Glomerular endothelial cell (primary cell): ENCODE measurements at regions not wholly inside any gene's neighbourhood (a gene's known extent, or its start where the extent isn't known, plus 50 kb on each side); places are given as distances from the start of the nearest gene placed in this dataset.

ENCODE experiments used
- DNase-seq: peaks from one replicate; pipeline ENCODE4 v3.0.0-alpha.2; 2011; ENCODE audit warnings: low read depth, low spot score; ENCODE audit errors: extremely low read depth

DNA sequence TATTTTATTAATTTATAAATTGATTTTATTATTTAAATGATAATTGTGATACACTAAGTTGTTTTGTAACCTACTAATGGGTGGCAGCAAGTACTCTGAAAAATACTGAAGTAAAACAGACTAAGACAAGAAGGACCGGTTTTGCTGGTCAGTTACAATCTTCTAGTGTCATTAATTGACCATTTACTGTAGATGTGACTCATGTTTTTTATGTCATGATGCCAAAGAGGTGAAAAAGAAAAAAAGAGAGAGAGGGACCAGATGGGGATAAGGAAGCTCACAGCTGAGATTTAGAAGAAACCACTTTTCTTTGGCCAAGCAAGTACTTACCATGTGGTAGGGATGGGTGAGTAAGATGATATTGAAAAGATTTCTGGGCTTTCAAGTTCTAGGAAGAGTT, 955.8 kb upstream of the LRRTM1 start:
- no peak for DNase-seq

DNA sequence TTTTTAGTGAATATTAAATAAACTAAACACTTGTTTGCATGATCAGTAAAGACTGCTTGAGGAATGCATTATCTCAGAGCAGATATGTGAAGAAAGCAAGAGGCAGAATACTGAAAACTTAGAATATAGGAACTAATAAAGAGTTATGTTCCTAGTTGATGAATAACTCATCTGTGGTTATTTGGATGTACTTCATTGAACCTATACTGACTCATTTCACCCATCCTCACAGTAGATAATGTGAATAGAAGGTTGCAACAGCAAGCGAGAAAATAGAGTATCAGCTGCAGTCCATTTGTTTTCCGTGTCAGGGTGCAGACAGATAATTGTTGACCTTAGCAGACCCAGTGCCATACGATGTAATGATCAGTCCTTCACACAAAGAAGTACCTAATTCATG, 945.7 kb upstream of the LRRTM1 start:
- DNase-seq, result no peak

DNA sequence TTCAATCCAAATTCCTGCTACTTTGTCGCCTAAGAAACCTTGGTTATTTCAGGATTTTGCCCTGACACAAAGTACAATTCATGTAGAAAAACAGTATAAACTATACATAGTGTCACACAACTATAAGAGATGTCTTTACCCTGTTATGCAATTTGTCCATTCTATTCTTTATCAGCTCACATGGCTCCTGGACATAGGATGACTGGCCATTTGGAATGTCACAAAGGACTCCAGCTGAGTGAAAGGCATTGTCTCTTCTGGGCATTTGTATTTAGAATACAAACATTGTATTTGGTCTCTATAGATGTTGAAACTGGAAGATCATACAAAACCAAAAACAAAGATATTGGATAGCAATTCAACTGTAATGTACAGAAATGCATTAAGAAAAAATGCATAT, 944.6 kb upstream of the LRRTM1 start:
- no peak for DNase-seq

DNA sequence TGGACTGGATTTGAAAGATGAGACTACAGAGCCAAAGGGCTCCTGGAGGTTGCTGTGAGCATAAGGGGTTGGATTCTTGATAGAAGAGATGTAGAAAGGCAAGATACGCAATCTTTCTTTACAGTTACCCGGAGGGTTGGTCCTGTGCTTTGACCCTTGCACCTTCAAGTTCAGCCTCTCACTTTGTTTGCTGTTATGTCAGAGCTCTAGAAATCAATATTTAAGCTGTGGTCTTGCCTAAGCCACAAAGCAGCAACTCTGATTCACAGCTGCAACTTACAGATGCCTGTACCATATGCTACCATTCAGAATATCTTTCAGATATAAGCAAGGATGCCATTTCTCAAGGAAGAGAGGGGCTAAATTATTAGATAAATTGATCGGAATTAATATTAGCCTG, 943.1 kb upstream of the LRRTM1 start:
- no peak for DNase-seq

DNA sequence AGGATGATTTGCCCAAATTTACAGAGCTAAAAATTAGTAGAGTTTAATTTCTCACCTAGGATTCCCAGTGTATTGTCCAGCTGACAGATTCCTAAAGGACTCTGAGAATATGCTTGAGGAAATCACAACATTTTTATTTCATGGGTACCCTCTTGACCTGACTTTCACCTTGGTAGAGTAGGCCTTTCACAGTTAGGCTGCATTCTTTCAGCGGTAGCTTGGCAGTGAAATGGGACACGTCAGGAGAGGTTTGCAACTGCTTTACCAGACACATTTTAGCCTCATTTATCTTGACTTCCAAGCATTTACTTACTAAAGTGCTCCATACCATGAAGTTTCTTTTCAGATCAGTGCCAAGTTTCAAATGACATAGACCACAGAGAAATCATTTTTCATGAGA, 937.9 kb upstream of the LRRTM1 start:
- DNase-seq, result no peak

DNA sequence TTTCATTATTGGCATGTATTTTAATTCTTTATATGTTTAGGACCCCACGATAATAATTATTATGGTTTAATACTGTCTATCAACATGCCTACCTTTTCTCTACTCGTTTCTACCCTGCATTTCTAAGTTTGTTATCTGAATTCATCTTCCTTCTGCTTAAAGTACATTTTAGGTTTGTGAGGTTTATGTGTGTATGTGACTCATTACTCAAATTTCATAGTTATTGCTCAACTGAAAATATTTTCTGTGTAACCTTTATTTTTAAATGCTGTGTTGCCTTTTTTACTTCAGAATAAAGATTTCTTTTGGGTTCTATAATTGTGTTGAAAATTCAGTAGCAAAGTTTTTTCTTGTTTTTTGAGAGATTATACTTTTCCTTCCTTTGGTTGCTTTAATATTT, 933.9 kb upstream of the LRRTM1 start:
- no peak for DNase-seq

DNA sequence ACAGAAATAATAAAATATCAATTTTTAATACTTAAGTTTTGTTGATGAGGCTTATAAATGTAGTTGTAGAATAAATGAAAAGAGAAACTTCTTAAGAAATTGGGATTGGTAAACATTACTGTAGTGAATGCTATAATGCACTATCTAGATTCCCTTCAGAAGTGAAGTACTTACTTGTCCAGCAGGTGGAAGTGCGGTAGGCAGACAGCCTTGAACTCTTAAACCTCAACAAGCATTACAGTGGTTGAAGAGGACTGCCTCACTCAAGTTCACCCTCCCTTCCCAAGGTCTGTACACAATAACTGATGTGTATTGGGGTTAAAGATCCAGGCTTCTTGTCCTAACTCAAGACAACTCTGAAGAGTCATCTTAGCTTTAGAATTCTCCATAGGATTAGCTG, 931.0 kb upstream of the LRRTM1 start:
- DNase-seq, result no peak

DNA sequence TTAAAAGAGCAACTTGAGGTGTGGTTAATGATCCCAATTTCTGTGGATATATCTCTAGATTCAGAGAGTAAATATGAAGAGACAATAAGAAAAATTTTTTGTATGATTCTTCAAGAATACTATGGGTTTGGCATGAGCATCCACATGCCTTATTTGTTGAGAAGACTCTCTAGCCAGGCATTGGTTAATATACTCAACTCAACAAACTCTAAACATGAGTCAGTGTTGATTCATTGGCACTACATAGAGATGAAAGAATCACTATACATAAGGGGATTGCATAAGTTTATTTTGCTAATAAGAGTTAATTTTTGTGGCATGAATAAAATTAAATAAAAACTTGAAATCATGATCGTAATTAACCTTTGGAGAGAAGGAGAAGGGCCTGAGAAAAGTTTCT, 930.2 kb upstream of the LRRTM1 start:
- DNase-seq, result no peak

DNA sequence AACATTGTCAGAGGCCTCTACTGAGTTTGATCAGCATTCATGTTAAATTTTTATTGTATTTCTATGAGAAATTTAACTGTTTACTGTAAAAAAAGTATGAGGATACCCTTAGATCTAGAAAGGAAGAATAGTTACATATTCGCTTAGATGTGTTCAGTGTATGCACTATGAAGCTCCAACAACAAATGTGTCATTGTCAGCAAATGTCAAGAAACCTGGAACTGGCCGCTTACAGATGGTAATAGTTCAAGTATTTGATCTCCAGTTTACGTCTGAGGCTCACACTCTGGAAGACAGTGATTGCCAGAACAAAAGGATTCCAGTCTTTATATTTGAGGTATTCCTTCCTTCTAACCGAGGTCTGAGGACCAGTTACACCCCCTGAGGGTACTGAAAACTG, 921.2 kb upstream of the LRRTM1 start:
- no peak for DNase-seq

DNA sequence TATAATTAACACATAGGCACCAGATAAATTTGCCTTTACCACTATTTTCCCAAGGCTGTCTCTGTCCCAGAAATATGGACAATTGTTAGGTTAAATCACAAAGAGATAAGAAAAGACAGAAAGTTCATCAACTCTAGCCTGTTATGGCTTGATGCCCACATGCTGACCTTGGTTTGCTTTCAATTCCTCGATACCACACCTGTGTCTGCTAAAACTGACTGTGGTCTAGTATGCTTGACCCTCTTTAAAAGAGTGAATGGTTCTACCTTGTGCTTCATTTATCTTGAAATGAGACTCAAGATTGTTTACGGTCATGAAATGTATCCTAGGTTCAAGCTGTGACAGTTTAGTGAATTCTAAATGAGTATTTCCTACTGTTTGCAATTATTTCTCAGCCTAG, 909.0 kb upstream of the LRRTM1 start:
- no peak for DNase-seq

DNA sequence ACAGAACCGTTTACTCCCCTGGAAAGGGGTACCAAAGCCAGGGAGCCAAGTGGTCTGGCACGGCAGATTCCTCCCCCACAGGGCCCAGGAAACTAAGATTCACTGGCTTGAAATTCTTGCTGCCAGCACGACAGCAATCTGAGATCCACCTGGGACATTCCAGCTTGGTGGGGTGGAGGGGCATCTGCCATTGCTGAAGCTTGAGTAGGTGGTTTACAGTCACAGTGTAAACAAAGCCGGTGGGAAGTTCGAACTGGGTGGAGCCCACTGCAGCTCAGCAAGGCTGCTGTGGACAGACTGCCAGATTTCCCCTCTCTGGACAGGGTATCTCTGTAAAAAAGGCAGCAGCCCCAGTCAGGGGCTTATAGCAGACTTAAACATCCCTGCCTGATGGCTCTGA, 901.7 kb upstream of the LRRTM1 start:
- no peak for DNase-seq

DNA sequence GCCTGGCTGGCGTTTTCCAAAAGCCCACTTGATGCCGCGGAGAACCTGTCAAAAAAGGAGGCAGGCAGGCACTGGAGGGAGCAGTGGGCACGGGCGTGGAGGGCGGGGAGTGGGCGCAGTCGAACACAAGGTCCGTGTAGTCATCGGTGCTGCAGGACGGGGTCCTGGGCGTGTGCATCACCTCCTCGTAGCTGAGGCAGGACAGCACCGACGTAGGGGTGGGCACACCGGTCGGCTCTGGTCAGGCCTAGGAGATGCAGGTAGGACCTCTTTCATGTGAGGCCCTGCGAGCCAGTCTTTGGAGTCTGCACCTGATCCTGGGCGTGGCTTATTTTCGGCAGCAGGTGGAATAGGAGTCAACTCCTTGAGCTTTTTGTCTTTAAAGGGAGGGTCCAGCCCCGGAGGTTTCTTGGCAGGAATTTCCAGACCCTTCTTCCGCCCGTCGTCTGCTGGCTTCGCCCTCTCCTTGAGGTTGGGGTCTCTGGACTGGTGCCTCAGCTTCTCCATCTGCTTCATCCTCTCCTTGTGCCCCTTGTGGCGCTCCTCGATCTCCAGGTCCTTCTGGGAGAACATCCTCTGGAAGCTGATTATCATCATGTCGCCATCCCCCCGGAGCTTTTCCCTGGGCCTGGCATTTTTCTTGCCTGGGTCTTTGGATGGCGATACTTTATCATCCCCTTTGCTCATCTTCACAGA, 892.5 kb upstream of the LRRTM1 start:
- DNase-seq, result no peak

DNA sequence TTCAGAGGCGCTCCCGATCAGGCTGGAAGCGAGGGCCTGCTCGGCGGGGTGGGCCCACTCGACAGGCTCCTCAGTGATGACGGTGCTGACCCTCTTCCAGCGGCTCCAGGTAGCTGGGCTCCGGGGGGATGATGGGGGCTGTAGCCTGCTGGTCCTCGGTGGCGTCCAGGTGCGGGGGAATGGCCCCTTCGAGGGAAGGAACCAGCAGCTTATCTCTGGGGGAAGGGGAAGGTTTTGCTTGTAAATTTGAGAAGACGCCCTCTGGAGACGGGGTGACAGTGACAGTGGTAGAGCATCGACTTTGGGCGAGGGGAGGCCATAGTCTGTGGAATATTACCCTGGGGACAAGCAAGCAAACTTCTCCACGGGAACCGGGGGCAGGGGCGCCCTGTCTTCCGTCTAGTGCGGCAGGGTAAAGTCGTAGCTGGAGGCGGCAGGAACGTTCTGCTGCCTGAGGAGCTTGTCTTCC, 891.9 kb upstream of the LRRTM1 start:
- DNase-seq, result no peak

DNA sequence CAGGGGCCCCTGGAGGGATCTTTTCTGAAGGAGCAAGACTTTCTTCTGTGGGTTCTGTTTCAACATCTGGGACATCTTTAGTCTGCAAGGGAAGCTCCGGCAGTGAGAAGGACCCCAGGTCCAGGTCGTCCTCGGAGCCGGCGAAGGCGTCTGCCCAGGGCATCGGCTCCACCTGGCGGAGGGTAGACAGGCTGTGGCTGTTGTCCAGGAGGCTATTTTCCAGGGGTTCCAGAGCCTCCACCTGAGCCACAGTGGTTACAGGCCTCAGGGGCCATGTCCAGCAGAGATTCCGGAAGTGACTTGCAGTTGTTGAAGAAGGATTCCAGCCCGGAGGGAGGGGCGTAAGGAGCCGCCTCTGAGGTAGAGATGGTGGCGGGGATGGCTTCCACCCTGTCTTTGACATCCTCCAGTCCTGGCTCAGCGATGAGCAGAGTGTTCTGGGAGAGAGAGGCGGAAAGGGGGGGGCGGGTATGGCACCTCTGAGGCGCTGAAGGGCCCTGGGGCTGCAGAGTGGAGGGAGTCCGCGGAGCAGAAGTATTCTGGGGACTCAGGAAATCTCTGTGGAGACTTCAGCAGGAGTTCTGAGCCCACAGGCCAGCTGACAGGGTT, 891.3 kb upstream of the LRRTM1 start:
- no peak for DNase-seq

DNA sequence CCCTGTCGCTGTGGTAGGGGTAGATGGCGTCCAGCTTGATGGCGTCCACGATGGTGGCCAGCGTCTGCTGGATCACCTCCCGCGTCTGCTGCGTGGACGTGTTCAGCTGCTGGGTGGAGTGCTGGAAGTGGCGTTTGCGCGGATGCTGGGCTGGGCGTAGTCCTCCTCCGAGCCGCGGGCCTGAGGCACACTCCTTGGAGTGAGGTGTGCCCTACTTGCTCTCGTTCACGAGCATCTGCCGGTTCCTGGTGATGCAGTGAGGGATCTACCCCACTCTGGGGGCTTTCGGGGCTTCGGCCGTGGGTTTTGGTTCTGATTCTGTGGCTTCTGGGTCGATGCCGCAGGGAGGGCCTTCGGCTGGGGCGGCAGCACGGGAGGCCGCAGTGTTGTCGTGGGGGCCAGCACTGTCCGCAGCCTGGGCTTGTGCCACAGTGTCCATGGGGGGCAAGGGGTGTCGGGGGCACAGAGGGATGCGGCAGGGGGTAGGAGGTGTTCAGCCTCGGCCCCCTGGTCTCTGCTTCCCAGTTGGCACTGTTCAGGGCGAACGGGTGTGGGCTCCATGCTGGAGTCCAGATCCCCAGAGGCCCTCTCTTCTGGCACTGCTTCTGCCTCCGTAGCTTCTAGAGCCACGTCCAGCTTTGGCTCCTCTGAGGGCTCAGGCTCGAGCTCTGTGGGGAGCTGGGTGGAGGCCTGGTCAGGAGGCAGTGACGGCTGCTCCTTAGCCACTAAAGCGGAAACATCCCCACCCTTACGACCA, 890.6 kb upstream of the LRRTM1 start:
- no peak for DNase-seq

DNA sequence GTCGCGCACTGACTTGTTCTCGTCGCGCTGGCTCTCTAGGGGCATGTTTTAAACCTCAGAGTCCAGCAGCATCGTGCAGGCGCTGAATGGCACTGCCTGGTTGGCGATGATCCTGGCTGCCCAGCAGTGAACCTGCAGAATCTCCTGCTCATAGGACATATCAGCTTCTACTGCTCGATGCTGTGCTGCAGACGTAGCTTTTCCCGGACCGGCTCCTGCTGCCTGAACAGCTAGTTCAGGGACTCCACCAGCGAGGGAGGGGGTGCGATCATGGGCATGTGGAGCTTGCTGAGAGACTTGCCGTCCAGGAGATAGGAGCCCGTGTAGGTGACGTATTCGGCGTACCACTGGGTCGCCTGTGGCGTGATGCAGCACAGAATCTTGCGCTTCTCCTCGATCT, 890.0 kb upstream of the LRRTM1 start:
- DNase-seq, result no peak

DNA sequence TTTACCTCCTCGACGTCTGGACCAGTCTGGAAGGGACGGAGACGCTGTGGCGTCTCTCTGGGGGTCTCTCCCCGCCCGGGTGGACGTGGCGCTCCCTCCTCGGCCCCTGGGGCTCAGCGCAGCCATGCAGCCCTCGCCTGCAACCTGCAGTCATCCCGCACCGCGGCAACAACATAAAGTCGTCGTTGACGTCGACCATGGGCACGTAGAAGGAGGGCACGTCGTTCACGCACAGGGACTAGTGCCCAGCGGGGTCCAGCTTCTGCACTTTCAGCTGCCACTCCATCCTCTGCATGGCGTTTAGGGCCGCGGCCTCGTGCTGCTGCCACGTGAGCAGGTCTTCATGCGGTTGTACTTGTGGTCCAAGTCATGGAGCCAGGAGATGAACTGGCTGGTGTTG, 889.6 kb upstream of the LRRTM1 start:
- no peak for DNase-seq

DNA sequence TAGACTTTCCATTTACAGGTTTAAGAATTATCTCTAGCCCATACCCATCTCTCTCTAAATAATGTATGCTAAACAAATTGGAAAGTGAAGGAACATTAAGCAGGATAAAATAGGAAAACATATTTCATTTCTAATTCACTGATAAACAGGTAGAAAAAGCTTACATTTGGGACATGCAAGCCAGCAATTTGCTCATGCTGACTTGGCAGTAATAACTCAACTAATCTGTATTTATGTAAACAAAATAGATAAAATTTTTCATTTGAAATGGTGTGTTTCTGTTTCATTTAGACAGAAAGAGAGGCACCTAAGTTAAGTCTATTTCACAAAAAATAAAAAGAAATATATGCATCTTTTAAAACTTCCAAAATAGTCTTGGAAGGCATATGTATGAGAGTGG, 877.3 kb upstream of the LRRTM1 start:
- DNase-seq, result no peak

DNA sequence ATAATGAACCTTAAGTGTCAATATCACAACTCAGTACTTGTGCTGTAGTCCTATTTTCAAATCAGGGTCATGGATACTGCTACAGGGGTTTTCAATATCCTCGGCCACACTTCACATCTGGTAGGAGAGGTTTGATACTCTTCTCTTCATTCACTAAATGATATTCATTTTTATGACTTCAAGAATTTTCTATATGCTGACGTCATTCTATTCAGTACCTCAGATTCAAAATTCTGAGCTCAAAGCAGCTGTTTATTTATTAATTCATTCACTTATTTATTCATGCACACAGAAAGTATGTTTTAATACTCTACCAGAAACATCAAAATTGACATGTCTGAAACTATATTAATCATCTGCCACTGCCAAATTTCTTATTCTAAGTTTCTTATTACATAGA, 866.9 kb upstream of the LRRTM1 start:
- no peak for DNase-seq

DNA sequence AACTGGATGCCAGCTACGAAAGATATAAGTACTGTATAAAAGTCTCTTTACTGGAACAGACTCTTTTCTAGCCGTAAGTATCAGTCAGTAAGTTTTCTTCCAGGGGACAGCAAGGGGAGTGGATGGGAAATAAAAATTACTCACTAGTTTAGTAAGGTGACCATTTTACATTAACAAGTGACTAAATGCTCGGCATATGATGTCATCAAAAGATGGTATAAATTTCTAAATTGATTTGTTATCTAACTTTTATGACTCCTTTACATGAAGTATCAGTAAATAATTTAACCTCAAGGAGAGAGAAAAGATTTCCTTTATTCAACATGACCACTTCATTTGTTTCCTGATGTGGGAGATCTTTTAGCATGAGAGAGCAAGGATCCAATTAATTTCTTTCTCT, 859.0 kb upstream of the LRRTM1 start:
- DNase-seq, result no peak

DNA sequence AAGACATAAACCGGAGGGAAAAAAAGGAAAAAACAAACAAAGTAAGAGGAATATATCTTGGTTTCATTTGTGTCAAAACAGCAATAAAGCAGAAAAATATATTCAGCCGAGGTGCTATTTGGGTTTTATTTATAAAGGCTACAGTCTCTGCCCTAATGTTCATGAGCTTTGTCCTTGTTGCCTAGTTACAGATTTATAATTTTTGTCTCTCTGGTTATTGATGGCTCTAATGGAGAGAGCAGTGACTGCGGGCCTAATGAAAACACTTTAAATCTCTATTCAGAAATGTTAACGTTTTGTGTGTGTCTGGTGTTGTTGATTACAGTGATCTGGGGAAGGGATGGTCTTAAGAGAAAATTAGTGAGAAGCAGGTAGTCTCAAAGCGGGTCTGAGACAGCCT, 854.0 kb upstream of the LRRTM1 start:
- no peak for DNase-seq

DNA sequence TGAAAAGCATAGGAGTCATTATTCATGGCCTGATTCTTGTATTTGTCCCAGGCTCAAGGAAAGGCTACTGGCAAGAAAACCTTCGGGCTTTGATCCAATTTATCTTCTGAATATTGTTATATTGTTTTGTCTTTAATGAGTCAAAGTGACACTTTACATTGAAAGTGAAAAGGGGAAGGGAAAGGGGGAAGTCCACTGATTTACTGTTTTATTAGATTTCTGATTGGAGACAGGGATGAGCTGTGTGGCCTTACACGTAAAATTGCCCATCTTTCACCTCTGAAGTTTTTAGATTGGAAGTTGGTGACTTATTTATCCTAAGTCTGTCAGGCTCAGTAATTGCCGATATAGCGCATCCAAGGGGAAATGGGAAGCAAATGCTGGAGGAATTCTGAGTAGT, 843.8 kb upstream of the LRRTM1 start:
- no peak for DNase-seq
